ENCODE measurements at regions not wholly inside any gene's neighbourhood (a gene's known extent, or its start where the extent isn't known, plus 50 kb on each side); places are given as distances from the start of the nearest gene placed in this dataset.

DNA sequence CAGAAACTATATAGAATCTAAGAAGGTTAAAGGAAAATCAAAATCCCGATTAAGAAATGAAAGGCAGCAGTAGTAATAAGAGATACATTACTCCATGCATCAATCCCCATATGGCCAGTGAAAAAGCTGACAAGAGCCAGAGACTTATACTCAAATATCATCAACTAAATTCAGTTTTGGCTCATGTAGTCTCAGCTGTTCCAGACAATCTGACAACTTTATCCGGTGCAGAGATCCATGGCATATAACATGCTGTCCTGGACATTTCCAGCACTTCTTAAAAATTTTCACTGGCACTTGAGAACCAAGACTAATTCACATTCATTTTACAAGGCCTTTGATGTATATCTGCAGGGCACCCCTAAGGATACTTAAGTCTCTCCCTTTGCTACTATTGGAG, 255.7 kb upstream of the KLHL1 start:
- H3K27ac ChIP-seq, result no peak overlapping the region
- no peak for DNase-seq
- H3K4me3 ChIP-seq, result no peak overlapping the region
- TF ChIP-seq EP300 (IDR thresholded peaks at IDR 0.05) (no peak), POLR2A (IDR thresholded peaks at IDR 0.05) (no peak)
- TF ChIP-seq, protein P1, sequence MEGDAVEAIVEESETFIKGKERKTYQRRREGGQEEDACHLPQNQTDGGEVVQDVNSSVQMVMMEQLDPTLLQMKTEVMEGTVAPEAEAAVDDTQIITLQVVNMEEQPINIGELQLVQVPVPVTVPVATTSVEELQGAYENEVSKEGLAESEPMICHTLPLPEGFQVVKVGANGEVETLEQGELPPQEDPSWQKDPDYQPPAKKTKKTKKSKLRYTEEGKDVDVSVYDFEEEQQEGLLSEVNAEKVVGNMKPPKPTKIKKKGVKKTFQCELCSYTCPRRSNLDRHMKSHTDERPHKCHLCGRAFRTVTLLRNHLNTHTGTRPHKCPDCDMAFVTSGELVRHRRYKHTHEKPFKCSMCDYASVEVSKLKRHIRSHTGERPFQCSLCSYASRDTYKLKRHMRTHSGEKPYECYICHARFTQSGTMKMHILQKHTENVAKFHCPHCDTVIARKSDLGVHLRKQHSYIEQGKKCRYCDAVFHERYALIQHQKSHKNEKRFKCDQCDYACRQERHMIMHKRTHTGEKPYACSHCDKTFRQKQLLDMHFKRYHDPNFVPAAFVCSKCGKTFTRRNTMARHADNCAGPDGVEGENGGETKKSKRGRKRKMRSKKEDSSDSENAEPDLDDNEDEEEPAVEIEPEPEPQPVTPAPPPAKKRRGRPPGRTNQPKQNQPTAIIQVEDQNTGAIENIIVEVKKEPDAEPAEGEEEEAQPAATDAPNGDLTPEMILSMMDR (IDR thresholded peaks at IDR 0.05), result no peak
- H3K4me1 ChIP-seq (ENCODE audit: insufficient read depth), result no peaks in the 10 kb centered on the region
- 85 to 89% (median 87%) methylated on average over 2 of the region's 2 CpGs for WGBS, 3 donors
- no peaks in the 10 kb centered on the region for H3K27me3 ChIP-seq
- H3K9me3 ChIP-seq, result no peaks in the 10 kb centered on the region
- intact Hi-C loops (cut with DNase I), result loop anchor here in 1 of 4 donors (1.0 kb wide), 1 partner anchor 14 kb away; no protein-coding TSS in a partner anchor
- H3K36me3 ChIP-seq, result no peaks in the 10 kb centered on the region

DNA sequence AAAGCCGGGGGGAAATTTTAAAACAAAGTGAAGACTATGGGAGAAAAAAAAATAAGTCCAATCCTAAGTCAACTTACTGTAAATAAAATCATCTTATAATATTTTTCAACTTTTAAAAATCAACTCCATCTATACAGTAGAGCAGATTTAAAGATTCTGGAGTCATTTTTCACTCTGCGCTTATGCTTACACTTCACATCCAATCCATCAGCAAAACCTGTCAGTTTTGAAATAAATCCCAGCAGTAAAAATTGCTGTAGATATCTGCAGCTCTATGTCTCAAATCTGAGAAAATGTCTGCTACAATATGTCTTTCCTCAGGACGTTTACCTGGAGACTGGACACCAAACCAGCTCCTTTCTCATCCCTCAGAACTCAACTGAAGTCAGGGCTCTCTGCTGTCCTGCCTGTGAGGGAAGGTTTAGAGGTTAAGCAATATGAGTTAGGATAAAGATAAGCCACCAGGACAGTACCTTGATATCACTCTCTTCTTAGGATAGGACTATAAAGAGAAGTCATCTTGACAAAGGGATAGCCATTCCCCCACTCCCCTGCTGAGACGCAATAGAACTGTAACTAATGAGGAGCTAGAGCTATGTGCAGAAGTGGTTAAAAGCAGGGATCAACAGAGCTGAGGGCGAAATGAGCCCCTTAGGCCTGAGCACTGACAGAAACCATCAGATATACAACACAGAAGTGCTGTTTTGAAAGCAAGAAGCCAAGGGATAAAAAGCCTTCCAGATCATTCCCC, 254.7 kb upstream of the KLHL1 start:
- H3K27me3 ChIP-seq, result no peaks in the 10 kb centered on the region
- H3K4me1 ChIP-seq (ENCODE audit: insufficient read depth), result no peaks in the 10 kb centered on the region
- H3K36me3 ChIP-seq, result no peaks in the 10 kb centered on the region
- intact Hi-C loops (cut with DNase I), result loop anchor here in 1 of 4 donors (1.0 kb wide), 1 partner anchor 13 kb away; no protein-coding TSS in a partner anchor
- TF ChIP-seq EP300 (IDR thresholded peaks at IDR 0.05), result no peak
- TF ChIP-seq POLR2A (IDR thresholded peaks at IDR 0.05), result no peak
- TF ChIP-seq, protein P1 (IDR thresholded peaks at IDR 0.05), result no peak
- no peak overlapping the region for H3K4me3 ChIP-seq
- DNase-seq, result no peak
- no peak overlapping the region for H3K27ac ChIP-seq
- WGBS, 3 donors, result 59 to 75% (median 65%) methylated on average over 5 of the region's 5 CpGs
- H3K9me3 ChIP-seq, result no peaks in the 10 kb centered on the region

DNA sequence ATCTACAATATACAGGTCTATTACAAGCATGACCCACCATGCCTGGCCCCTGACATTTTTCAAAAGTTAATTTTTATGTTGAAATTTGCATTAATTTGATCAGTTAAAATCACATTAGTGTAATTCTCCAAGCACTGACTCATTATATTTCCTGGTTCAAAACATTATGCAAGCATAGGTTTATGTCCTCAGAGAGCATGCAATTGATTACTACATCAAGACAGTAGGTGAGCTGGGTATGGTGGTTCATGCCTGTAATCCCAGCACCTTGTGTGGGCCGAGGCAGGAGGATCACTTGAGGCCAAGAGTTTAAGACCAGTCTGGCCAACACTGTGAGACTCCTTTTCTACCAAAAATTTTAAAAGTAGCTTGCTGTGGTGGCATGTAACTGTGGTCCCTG, 248.8 kb upstream of the KLHL1 start:
- Histone ChIP-seq H3K4me1 (ENCODE audit: insufficient read depth) (no peaks in the 10 kb centered on the region), H3K9me3 (no peaks in the 10 kb centered on the region), H3K27me3 (no peaks in the 10 kb centered on the region), H3K27ac (no peak overlapping the region), H3K4me3 (no peak overlapping the region), H3K36me3 (no peaks in the 10 kb centered on the region)
- DNase-seq, result no peak
- intact Hi-C loops (cut with DNase I), result no loop called here
- TF ChIP-seq, protein P1 (IDR thresholded peaks at IDR 0.05), result no peak
- no peak for TF ChIP-seq EP300 (IDR thresholded peaks at IDR 0.05)
- no peak for TF ChIP-seq POLR2A (IDR thresholded peaks at IDR 0.05)
- 68 to 71% (median 71%) methylated on average over 1 of the region's 1 CpG for WGBS, 3 donors

DNA sequence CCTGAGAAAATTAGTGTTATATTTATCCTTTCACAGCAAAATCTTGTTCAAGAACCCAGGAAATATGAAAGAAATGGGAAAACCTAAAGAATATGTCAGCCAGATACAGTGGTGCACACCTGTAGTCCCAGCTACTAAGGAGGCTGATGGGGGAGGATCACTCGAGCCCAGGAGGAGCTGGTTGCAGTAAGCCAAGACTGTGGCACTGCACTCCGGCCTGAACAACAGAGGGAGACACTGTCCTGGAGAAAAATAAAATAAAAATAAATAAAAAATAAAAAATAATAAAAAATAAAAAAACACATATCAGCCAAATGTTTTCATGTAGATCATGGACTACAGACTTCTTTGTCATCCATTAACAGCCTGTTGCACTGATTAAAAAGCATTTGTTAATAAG, 244.8 kb upstream of the KLHL1 start:
- 24 to 26% (median 25%) methylated on average over 2 of the region's 2 CpGs for WGBS, 3 donors
- H3K4me3 ChIP-seq, result no peak overlapping the region
- no peak overlapping the region for H3K27ac ChIP-seq
- H3K4me1 ChIP-seq (ENCODE audit: insufficient read depth), result no peaks in the 10 kb centered on the region
- TF ChIP-seq EP300 (IDR thresholded peaks at IDR 0.05), result no peak
- TF ChIP-seq, protein P1 (IDR thresholded peaks at IDR 0.05), result no peak
- TF ChIP-seq POLR2A (IDR thresholded peaks at IDR 0.05), result no peak
- H3K9me3 ChIP-seq, result no peaks in the 10 kb centered on the region
- intact Hi-C loops (cut with DNase I), result no loop called here
- H3K27me3 ChIP-seq, result no peaks in the 10 kb centered on the region
- H3K36me3 ChIP-seq, result no peaks in the 10 kb centered on the region
- DNase-seq, result no peak

Data from ovary (tissue), 7 donors.